Gastroesophageal sphincter (tissue), 4 donors: ENCODE measurements at regions not wholly inside any gene's neighbourhood (a gene's known extent, or its start where the extent isn't known, plus 50 kb on each side); places are given as distances from the start of the nearest gene placed in this dataset.

Source experiments
- ATAC-seq: fragments of 150-250 bp; one replicate; pipeline ENCODE4 v1.9.1; 2016; ENCODE audit warnings: mild to moderate bottlenecking, moderate library complexity
- H3K27ac ChIP-seq, 4 donors: fragments of 200-600 bp; sonication (generic) in 3 of 4; 1 replicate in 3 of 4; 2 replicates in 1 of 4; pipeline ENCODE4 v1.5.1; 2016 to 2019
- H3K27me3 ChIP-seq: fragments of 200-600 bp; sonication (generic); one replicate; pipeline ENCODE4 v1.5.1; 2019
- H3K36me3 ChIP-seq, 2 donors: fragments of 200-600 bp; sonication (generic); one replicate each; pipeline ENCODE4 v1.5.1; 2019; ENCODE audit warnings: control low read depth in 1 of 2
- H3K4me1 ChIP-seq, 3 donors: fragments of 200-600 bp; sonication (generic); 1 replicate in 2 of 3; 2 replicates in 1 of 3; pipeline ENCODE4 v1.5.1; 2016 to 2019; ENCODE audit warnings: control low read depth in 2 of 3
- H3K4me3 ChIP-seq, 2 donors: fragments of 200-600 bp; sonication (generic); one replicate each; pipeline ENCODE4 v1.5.1; 2019; ENCODE audit warnings: mild to moderate bottlenecking in 1 of 2, moderate library complexity in 1 of 2
- H3K9me3 ChIP-seq, 3 donors: fragments of 200-600 bp; sonication (generic); one replicate each; pipeline ENCODE4 v1.5.1; 2017 to 2019; ENCODE audit warnings: control low read depth in 2 of 3
- EP300 ChIP-seq: sonication (generic); formaldehyde crosslinking; IDR thresholded peaks from one replicate; pipeline ENCODE4 v1.6.1; 2017; ENCODE audit warnings: antibody characterized with exemption, mild to moderate bottlenecking
- POLR2A ChIP-seq, 2 donors: fragments of 450-650 bp; IDR thresholded peaks; one replicate each; pipeline ENCODE4 v1.6.1; 2017; ENCODE audit warnings: antibody characterized with exemption in 2 of 2, mild to moderate bottlenecking in 2 of 2, moderate library complexity in 1 of 2
- POLR2AphosphoS5 ChIP-seq: sonication (generic); formaldehyde crosslinking; IDR thresholded peaks from one replicate; pipeline ENCODE4 v1.6.1; 2017; ENCODE audit warnings: antibody characterized with exemption
- WGBS, 2 donors: methylation state at CpG; one replicate each; pipeline ENCODE4 v1.1.5; 2018; ENCODE audit warnings: low coverage in 1 of 2; 5-methylcytosine and 5-hydroxymethylcytosine counted together
- TF ChIP-seq, protein P1 (sequence below), 4 experiments: fragments of 200-600 bp in 2 of 4; fragments of 450-650 bp in 2 of 4; sonication (generic) in 1 of 4; IDR thresholded peaks; one replicate each; pipeline ENCODE4 v1.5.1; 2017 to 2019; ENCODE audit warnings: antibody characterized with exemption in 4 of 4, mild to moderate bottlenecking in 2 of 4, moderate library complexity in 2 of 4

DNA sequence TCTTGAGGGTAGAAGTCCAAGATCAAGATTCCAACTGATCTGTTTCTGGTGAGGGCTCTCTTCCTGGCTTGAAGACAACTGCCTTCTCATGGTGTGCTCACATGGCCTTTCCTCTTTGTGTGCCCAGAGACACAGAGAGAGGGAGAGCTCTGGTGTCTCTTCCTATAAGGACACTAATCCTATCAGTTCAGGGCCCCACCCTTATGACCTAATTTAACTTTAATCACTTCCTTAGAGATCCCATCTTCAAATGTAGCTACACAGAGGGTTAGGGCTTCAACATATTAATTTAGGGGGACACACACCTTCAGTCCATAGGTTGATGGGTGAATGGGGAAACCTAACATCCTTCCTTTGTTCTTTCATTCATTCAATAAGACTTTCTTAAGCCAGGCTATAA lies 144.6 kb downstream of the MN1 start:
- Histone ChIP-seq H3K9me3 (peaks cover 0 to 8% (median 0%) of the 10 kb centered on the region in 3 donors), H3K4me1 (peaks cover 0 to 10% (median 0%) of the 10 kb centered on the region in 3 donors), H3K27ac (no peak overlapping the region), H3K36me3 (no peaks in the 10 kb centered on the region), H3K27me3 (no peaks in the 10 kb centered on the region), H3K4me3 (no peak overlapping the region)
- no peak for ATAC-seq
- no peak for TF ChIP-seq EP300
- no peak for TF ChIP-seq POLR2A (IDR thresholded peaks at IDR 0.05)
- TF ChIP-seq, protein P1, sequence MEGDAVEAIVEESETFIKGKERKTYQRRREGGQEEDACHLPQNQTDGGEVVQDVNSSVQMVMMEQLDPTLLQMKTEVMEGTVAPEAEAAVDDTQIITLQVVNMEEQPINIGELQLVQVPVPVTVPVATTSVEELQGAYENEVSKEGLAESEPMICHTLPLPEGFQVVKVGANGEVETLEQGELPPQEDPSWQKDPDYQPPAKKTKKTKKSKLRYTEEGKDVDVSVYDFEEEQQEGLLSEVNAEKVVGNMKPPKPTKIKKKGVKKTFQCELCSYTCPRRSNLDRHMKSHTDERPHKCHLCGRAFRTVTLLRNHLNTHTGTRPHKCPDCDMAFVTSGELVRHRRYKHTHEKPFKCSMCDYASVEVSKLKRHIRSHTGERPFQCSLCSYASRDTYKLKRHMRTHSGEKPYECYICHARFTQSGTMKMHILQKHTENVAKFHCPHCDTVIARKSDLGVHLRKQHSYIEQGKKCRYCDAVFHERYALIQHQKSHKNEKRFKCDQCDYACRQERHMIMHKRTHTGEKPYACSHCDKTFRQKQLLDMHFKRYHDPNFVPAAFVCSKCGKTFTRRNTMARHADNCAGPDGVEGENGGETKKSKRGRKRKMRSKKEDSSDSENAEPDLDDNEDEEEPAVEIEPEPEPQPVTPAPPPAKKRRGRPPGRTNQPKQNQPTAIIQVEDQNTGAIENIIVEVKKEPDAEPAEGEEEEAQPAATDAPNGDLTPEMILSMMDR (IDR thresholded peaks at IDR 0.05) = no peak
- no peak for TF ChIP-seq POLR2AphosphoS5

DNA sequence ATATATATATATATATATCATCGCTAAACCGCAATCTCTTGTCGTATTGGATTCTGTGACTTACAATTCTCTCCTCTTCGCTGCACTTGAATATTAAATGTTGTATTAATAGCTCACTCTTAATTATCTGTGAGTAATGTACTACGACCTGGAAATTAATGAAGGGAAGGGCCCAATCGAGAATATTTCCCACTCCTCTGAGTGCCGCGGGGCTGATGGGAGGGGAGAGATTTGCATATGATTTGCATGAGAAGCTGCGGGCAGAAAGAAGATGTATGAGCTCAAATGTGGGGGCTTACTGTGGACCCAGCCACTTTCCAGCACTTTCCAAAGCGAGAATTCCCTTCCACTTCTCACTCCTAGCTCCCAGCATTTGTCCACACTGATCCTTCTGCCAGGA lies 141.2 kb downstream of the MN1 start:
- TF ChIP-seq POLR2AphosphoS5 (no peak), POLR2A (IDR thresholded peaks at IDR 0.05) (no peak), EP300 (no peak)
- TF ChIP-seq, protein P1 (IDR thresholded peaks at IDR 0.05) = no peak
- no peak for ATAC-seq
- H3K27me3 ChIP-seq = no peaks in the 10 kb centered on the region
- H3K27ac ChIP-seq = no peak overlapping the region
- H3K36me3 ChIP-seq = no peaks in the 10 kb centered on the region
- no peak overlapping the region for H3K4me3 ChIP-seq
- H3K4me1 ChIP-seq = peaks cover 0 to 13% (median 7%) of the 10 kb centered on the region in 3 donors
- 83% methylated on average over 10 of the region's 10 CpGs; no CpG with 5 or more reads in 1 of the 2 donors for WGBS, 2 donors
- H3K9me3 ChIP-seq = peaks cover 0 to 8% (median 0%) of the 10 kb centered on the region in 3 donors

DNA sequence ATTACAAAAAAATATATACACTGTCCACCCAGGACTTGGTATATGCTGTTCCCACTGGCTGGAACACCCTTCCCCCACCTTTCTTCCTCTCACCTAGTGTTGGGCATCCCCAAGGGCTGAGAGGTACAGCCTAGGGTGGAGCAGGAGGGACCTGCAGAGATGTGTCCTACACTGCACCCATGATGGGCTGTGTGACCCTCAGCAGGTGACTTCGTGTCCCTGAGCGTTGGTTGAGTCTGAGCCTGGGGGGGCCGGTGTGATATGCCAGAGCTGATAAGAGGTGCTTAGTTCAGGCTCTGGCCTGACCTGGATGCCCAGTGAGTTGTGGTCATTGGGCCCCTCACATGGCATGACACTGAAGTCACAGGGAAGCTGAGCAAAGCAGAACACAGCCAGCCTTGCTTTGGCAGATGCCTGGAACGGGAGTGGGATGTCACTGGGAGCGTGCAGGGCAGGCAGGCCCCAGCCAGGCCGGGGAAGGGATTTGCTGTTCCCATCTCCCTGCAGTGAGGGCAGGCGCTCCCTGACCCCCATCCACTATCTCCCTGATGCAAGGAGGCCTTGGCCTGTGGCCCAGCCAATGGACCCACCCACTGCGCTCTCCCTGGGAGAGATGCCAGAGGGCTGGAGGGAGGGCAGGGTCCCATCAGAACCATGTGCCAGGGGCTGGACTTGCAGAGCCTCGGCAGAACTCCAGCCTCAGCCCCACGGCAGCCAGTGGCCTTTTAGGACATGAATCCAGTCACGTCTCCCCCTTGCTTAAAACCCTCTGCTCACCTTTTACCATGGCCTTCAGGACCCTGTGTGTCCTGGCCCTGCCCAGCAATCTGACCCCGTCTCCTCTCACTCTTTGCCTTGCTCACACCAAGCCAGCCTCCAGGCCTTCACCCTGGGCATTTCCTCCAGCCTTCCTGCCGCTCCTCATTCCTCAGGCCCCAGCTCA lies 138.9 kb downstream of the MN1 start:
- no peaks in the 10 kb centered on the region for H3K36me3 ChIP-seq
- peaks cover 0 to 5% (median 0%) of the 10 kb centered on the region in 3 donors for H3K9me3 ChIP-seq
- peak; percentile 36 for ATAC-seq
- H3K4me3 ChIP-seq = no peak overlapping the region
- no peak for TF ChIP-seq POLR2A (IDR thresholded peaks at IDR 0.05)
- TF ChIP-seq EP300 = no peak
- TF ChIP-seq POLR2AphosphoS5 = peak; percentile 60
- TF ChIP-seq, protein P1 (IDR thresholded peaks at IDR 0.05) = no peak
- WGBS, 2 donors = 50 to 73% methylated on average over 2 to 4 of the region's 13 CpGs
- no peaks in the 10 kb centered on the region for H3K27me3 ChIP-seq
- peaks cover 0 to 21% (median 7%) of the 10 kb centered on the region in 3 donors for H3K4me1 ChIP-seq
- H3K27ac ChIP-seq = peak overlapping the region in 2 of 4 donors; percentile 31 to 39

DNA sequence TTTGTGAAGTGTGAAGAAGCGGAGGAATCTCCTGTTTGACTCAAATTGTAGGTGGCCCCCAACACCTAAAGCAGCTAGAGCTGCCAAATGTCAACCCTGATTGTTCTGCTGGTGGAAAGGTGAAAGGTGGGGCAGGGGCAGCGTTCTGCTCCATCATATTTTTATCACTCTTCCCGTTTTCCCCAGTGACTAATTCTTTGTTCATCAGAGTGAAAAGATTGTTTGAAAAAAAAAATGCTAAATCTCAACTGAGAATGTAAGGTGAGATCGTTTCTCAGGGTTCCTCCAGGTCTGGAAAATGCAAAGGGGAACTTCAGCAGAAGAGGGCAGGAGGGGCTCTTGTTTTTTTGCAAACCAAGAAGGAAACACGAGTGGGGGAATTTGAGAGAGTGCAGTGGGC lies 137.7 kb downstream of the MN1 start:
- WGBS, 2 donors = 51 to 72% methylated on average over 3 of the region's 5 CpGs
- Histone ChIP-seq H3K4me3 (no peak overlapping the region), H3K36me3 (no peaks in the 10 kb centered on the region), H3K9me3 (peaks cover 0 to 5% (median 0%) of the 10 kb centered on the region in 3 donors), H3K4me1 (peaks cover 0 to 22% (median 7%) of the 10 kb centered on the region in 3 donors), H3K27me3 (no peaks in the 10 kb centered on the region), H3K27ac (no peak overlapping the region)
- no peak for ATAC-seq
- no peak for TF ChIP-seq POLR2A (IDR thresholded peaks at IDR 0.05)
- TF ChIP-seq EP300 = no peak
- no peak for TF ChIP-seq POLR2AphosphoS5
- TF ChIP-seq, protein P1 (IDR thresholded peaks at IDR 0.05) = no peak
